ENCODE measurements at regions not wholly inside any gene's neighbourhood (a gene's known extent, or its start where the extent isn't known, plus 50 kb on each side); places are given as distances from the start of the nearest gene placed in this dataset.

DNA sequence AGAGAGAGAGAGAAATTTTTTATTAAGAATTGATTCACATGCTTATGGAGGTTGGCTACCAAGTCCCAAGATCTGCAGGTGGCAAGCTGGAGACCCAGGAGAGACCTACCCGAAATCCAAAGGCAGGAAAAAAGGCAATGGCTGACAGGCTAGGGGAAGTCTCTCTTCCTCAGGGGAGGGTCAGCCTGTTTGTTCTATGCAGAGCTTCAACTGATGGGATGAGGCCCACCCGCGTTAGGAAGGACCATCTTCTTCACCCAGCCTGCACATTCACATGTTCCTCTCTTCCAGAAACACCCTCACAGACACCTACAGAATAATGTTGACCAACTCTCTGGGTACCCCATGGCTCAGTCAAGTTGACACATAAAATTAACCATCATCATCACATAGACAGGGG lies 65.3 kb upstream of the SERP2 start:
- TF ChIP-seq, protein P1, sequence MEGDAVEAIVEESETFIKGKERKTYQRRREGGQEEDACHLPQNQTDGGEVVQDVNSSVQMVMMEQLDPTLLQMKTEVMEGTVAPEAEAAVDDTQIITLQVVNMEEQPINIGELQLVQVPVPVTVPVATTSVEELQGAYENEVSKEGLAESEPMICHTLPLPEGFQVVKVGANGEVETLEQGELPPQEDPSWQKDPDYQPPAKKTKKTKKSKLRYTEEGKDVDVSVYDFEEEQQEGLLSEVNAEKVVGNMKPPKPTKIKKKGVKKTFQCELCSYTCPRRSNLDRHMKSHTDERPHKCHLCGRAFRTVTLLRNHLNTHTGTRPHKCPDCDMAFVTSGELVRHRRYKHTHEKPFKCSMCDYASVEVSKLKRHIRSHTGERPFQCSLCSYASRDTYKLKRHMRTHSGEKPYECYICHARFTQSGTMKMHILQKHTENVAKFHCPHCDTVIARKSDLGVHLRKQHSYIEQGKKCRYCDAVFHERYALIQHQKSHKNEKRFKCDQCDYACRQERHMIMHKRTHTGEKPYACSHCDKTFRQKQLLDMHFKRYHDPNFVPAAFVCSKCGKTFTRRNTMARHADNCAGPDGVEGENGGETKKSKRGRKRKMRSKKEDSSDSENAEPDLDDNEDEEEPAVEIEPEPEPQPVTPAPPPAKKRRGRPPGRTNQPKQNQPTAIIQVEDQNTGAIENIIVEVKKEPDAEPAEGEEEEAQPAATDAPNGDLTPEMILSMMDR (IDR thresholded peaks at IDR 0.05) = no peak
- TF ChIP-seq POLR2A (IDR thresholded peaks at IDR 0.05) = no peak

All from uterus (tissue), 2 donors.